ENCODE measurements at regions not wholly inside any gene's neighbourhood (a gene's known extent, or its start where the extent isn't known, plus 50 kb on each side); places are given as distances from the start of the nearest gene placed in this dataset.

- Histone ChIP-seq H3K9me2 (replicated peaks; ENCODE audit: low read depth, low read length) (no peaks in the 10 kb centered on the region), H3K9me3 (ENCODE audit: insufficient read depth, low read depth, low read length) (no peaks in the 10 kb centered on the region), H2AFZ (ENCODE audit: low read length) (no peak overlapping the region), H3K36me3 (ENCODE audit: insufficient read depth, low read length) (no peaks in the 10 kb centered on the region), H3K4me2 (ENCODE audit: low read depth, low read length, poor library complexity, severe bottlenecking) (no peak overlapping the region), H4K20me1 (ENCODE audit: insufficient read depth, low read length, poor library complexity, severe bottlenecking) (no peaks in the 10 kb centered on the region), H3K79me2 (ENCODE audit: insufficient read depth, low read length) (no peaks in the 10 kb centered on the region), H3K4me3 (ENCODE audit: low read length, poor library complexity, severe bottlenecking) (no peak overlapping the region), H3F3A (ENCODE audit: low read depth) (no peaks in the 10 kb centered on the region), H3K9ac (ENCODE audit: low read depth, low read length, poor library complexity, severe bottlenecking) (no peak overlapping the region), H3K4me1 (ENCODE audit: insufficient read depth, low read length, poor library complexity, severe bottlenecking) (no peaks in the 10 kb centered on the region), H3K27me3 (ENCODE audit: insufficient read depth, low read length, poor library complexity, severe bottlenecking) (no peaks in the 10 kb centered on the region)
- no peak for TF ChIP-seq EZH2phosphoT487 (IDR thresholded peaks at IDR 0.05; ENCODE audit: borderline replicate concordance)
- TF ChIP-seq CTCF (conservative IDR thresholded peaks at IDR 0.05; ENCODE audit: low read length), result no peak
These were observed 51.2 kb upstream of the HCCS start for GRCh38 chrX:11059933-11060332.
